Esophagus muscularis mucosa (tissue), 4 donors: ENCODE measurements at regions not wholly inside any gene's neighbourhood (a gene's known extent, or its start where the extent isn't known, plus 50 kb on each side); places are given as distances from the start of the nearest gene placed in this dataset.

ENCODE experiments used
- CTCF ChIP-seq, 3 experiments: fragments of 200-600 bp in 2 of 3; fragments of 450-650 bp in 1 of 3; sonication (generic) in 2 of 3; IDR thresholded peaks; one replicate each; pipeline ENCODE4 v1.5.1; 2017 to 2019; ENCODE audit warnings: antibody characterized with exemption in 3 of 3, mild to moderate bottlenecking in 2 of 3, moderate library complexity in 1 of 3
- EP300 ChIP-seq: sonication (generic); formaldehyde crosslinking; IDR thresholded peaks from one replicate; pipeline ENCODE4 v1.6.1; 2017; ENCODE audit warnings: antibody characterized with exemption
- POLR2A ChIP-seq: fragments of 450-650 bp; IDR thresholded peaks from one replicate; pipeline ENCODE4 v1.6.1; 2017; ENCODE audit warnings: antibody characterized with exemption, moderate library complexity, mild to moderate bottlenecking, low read depth
- POLR2AphosphoS5 ChIP-seq, 2 donors: sonication (generic); formaldehyde crosslinking; IDR thresholded peaks; one replicate each; pipeline ENCODE4 v1.6.1; 2017; ENCODE audit warnings: antibody characterized with exemption in 2 of 2

- no peak for TF ChIP-seq CTCF (IDR thresholded peaks at IDR 0.05)
- TF ChIP-seq POLR2A, result no peak
- TF ChIP-seq POLR2AphosphoS5 (IDR thresholded peaks at IDR 0.05), result no peak
- TF ChIP-seq EP300, result no peak
Observed at GRCh38 chr17:11039342-11039741, 201.5 kb upstream of the PIRT start.
